ENCODE measurements at regions not wholly inside any gene's neighbourhood (a gene's known extent, or its start where the extent isn't known, plus 50 kb on each side); places are given as distances from the start of the nearest gene placed in this dataset.

GRCh38 chr10:108801775-108802517 is 1121.4 kb downstream of the XPNPEP1 start:
- no peak for TF ChIP-seq TAF1 (IDR thresholded peaks at IDR 0.05; ENCODE audit: low read depth)
- TF ChIP-seq EP300 (IDR thresholded peaks at IDR 0.05; ENCODE audit: borderline replicate concordance), result no peak
- TF ChIP-seq EGR1 (IDR thresholded peaks at IDR 0.05), result no peak
- no peak for TF ChIP-seq NFIC (IDR thresholded peaks at IDR 0.05)
- TF ChIP-seq RAD21 (IDR thresholded peaks at IDR 0.05; ENCODE audit: low read depth), result no peak
- TF ChIP-seq FOXM1 (IDR thresholded peaks at IDR 0.05; ENCODE audit: borderline replicate concordance, low read depth), result no peak
- TF ChIP-seq MAX (IDR thresholded peaks at IDR 0.05), result no peak
- no peak for TF ChIP-seq YY1 (IDR thresholded peaks at IDR 0.05; ENCODE audit: low read depth)
- no peak for TF ChIP-seq ZBTB7A (IDR thresholded peaks at IDR 0.05; ENCODE audit: low read depth)
- TF ChIP-seq TCF12 (IDR thresholded peaks at IDR 0.05; ENCODE audit: low read depth), result no peak
- TF ChIP-seq CEBPB (IDR thresholded peaks at IDR 0.05), result no peak

All from Ishikawa (cell line).